Smooth muscle cell of the brain vasculature (primary cell): ENCODE measurements at regions not wholly inside any gene's neighbourhood (a gene's known extent, or its start where the extent isn't known, plus 50 kb on each side); places are given as distances from the start of the nearest gene placed in this dataset.
A peak's percentile ranks its signal among the peaks of the same experiment; 100 is the strongest.
"Not testable (repeated sequence)": the region's sequence is repeated elsewhere in the genome, so short reads cannot be mapped to it uniquely, and the experiment has no call there.

Experiments used
- DNase-seq: peaks from one replicate; pipeline ENCODE4 v3.0.0-alpha.2; 2012; ENCODE audit warnings: low read depth, low spot score

DNA sequence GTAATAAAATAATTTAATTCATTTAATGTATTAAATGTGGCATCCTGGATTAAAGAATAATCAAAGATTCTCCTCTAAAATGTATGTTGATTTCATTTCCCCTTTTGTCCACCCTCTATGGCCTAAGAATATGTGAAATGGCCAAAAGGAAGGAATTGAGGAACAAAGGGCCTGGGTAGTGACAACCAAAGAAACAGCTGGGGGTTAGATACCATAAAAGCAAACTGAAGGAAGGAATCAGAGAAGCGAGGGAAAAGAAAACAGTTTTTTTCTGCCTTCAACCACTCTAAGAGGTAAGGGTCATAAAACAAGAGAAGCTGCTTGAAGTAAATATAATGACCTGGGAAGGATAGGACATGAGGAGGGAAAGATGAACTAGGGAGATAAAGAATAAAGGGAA, 139.3 kb downstream of the FAM76B start:
- DNase-seq = no peak

- no peak for DNase-seq
These were observed 141.7 kb downstream of the FAM76B start for GRCh38 chr11:95647871-95648270.

DNA sequence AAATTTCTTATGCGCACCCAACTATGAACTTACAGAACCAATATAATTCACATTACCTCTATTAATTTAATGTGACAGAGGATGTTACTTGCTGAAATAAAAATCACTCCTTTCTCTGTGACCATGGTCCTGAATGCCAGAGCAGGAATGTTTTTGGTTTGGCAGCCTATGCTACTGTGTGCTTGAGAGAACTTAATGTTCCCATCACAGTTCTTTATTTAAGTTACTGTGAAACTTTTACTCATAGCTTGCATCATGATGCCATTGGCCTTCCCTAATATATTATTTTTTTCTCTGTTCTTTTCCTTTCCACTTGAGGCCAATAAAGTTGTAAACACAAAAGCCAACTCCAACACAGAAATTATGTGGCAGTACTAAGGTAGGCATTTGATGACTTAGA, 142.2 kb downstream of the FAM76B start:
- DNase-seq = no peak

DNA sequence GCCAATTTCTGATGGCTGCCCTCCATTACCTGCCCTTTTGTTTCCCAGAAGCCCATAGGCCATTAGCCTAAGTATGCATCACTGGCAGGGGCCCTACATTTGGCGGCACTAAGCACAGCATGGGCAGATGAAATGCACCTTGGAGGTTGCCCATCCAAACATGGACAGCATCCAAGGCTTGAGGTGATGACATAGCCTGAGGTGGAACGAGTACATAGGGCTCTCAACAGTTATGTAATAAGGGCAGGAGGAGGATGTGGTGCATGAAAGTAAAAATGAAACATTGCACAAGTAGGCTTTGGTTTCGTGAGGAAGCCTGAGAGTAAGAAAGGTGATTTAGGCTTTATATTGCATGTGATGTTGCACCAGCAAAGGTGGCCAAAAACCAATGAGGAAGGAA, 148.1 kb downstream of the FAM76B start:
- no peak for DNase-seq

DNA sequence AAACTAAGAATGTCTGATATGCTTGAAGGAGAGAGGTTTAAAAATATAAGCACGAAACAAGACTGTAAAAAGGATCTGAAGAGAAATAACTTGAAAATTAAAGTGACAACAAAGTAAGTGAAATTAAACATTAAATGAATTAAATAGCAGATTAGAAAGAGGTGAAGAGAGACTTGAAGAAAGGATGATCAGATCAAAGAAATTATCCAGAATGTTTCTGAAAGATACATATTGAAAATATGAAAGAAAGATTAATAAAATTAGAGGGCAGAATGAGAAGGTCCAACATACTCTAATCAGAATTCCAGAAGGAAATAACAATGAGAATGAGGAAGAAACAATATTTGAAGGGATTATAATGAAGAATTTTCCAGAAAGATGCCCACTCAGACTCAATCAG, 151.1 kb downstream of the FAM76B start:
- no peak for DNase-seq

- no peak for DNase-seq
These were observed 164.2 kb downstream of the FAM76B start for GRCh38 chr11:95625164-95625900.

DNA sequence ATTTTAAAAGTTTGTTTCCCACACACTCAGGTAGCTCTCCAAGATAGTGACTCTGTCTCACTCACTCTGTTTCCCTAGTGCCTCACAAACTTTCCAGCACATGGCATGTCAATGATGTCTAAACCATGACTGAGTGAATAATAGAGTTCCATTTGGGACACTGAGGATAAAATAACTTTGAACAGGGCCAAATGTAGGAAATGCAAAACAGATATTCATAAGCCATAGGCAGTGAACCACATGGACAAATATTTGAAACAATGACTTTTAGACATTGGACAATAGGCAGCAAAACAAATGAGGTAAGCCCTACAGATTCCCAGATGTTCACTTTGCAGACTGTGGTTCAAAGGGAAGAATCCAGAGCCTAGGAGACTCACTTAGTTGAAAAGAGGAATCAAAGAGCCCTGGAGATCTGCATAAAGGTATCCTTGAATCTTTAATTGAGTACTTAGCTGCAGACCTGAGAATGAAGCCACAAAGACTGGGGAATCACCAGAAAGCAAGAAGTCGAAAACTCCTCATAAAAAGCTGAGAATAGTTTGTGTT, 173.3 kb downstream of the FAM76B start:
- DNase-seq = no peak

DNA sequence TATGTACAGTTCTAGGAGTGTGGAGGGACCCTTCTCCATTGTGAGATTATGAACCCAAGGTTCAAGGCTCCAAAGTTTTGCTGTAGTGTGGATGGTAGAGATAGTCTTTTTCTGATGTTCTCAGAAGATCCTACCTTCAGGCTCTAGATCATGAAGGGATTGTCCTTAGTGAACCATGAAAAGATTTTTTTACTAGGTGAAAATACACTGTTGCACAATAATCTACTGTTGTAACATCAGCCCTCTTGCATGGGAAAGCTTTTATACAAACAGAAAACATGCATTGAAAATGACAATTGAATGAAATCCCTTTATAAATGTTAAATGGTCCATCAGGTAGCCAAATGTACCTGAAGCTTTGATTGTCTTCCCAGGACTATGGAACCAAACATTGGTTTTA, 177.8 kb downstream of the FAM76B start:
- DNase-seq = no peak

- not testable (repeated sequence) for DNase-seq
These were observed 179.4 kb downstream of the FAM76B start for GRCh38 chr11:95610185-95610584.

GRCh38 chr11:95608093-95608492, 181.5 kb downstream of the FAM76B start:
- no peak for DNase-seq

DNA sequence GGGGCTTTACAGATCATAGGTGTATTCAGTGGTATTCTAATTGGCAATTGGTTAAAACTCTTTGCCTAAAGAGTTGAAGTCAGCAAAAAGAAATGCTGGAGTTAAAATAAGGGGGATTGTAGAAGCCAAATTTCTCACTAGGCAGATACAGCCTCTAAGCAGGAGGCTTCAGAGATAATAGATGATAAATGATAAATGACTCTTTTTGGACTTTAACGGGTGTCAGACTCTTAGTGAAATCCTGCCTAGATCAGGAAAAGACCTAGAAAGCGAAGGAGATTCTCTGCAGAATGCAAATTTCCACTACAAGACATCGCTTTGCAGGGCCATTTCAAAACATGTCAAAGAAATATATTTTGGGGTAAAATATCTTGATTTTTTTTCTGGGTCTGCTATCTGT, 182.8 kb downstream of the FAM76B start:
- no peak for DNase-seq

GRCh38 chr11:95605271-95605940, 184.2 kb downstream of the FAM76B start:
- no peak for DNase-seq

GRCh38 chr11:95599959-95600586, 189.5 kb downstream of the FAM76B start:
- no peak for DNase-seq

DNA sequence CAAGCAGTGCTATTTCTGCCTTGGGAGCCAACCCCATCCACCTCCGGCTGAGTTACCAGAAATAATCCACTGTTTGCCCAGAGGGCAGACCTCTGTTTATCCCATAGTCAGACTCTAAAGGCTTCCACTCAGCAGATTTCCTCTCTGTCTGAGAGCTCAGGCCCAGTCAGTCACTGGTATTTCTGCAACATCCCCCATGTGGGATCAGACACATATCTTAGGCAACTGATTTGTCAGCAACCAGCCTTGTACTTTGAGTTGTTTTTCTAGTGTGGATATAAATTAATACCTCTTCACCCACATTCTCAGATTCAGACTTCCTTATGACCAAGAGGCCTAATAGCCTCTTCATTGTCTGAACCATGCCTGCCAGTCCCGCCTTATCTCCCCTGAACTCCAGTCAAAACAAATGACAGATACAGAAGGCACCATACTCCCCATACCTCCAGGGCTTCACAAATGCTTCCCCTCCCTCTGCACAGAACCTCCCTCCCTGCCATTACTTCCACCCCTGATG, 193.6 kb downstream of the FAM76B start:
- no peak for DNase-seq

DNA sequence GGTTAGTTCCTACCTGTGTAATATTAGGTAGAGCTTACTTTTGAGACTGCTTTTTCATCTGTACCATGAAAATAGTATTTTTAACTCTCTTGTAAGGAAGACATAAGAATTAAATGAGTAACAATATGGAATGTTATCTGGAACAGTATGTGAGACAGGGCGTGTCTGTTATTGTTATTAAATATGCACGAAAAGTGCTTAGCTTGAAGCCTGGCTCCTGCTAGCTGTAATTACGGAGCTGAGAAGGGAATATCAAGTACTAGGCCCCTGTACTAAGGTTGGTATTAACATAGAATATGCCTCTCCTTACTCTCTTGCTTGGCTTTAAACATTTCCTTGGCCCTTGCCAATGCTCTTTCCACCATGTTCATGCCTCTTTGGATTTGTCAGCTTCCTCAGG, 194.0 kb downstream of the FAM76B start:
- DNase-seq = no peak

- DNase-seq = no peak
These were observed 196.5 kb downstream of the FAM76B start for GRCh38 chr11:95593111-95593510.

DNA sequence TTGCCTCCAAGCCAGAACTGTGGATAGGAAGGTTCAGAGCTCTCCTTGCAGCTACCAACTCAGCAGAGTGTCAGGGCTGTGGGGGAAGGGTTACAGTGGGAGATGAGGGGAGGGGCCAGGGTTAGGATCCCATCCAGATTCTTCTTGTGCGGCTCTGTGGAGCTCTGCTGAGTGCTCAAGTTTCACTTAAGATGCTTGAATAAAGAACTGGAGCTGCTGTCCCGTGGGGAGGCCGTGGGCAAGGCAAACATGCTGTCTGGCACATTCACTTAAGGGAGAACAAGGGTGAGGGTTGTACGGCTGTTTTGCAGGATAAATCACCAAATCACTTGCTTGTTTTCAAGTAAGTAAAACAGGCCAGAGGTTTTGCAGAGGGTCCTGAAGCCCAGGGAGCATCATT, 197.1 kb downstream of the FAM76B start:
- DNase-seq = peak; percentile 33

DNA sequence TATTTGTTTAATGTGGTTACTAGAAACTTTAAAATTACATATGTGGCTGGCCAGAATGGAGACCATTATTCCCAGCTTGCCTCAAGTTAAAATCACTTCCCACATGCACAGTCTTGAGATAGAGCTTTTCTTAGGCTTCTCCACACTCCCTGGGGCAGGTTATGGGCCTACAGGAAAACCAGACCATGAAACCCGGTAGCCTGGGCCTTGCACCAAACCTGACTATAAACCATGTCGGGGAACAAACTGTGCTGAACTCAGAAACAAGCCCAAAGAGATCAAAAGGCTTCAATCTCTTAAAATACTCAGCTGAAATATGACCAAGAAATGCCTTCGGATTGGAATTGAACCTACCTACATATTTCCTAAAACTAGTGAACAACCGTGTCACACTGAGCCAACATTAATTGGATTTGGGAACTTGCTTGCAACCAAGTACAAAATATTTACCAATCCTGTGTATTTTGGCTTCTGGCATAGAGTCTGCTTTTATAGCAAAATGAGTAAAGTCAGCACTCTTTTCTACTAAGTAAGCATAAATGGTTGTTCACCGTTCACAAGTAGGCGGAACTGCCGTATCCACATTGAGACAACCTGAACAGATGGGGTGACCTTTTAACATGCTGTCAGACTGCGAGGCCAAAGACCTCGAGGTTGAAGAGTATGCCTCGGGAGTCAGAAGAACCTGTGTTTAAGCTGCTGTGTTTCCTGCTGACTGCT, 199.5 kb downstream of the FAM76B start:
- no peak for DNase-seq

- no peak for DNase-seq
These were observed 200.8 kb downstream of the FAM76B start for GRCh38 chr11:95588821-95589220.

DNA sequence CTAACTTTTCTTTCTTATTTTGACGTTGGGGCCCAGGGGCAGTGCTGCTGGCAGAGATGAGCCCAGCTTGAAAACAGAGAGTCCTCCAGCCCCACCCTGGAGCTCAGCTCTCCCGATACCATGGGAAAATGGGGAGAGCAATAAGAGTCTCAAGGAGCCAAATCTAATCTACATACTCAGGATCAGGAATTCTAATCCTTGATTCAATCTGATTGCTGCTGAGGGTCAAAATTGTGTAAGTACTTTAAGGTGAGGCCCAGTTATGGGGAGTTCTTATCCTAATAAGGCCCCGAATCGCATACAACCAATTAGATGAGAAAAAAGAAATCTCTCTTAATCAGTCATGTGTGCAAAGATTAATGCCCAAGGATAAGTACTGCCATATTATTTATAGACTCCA, 202.9 kb downstream of the FAM76B start:
- no peak for DNase-seq

DNA sequence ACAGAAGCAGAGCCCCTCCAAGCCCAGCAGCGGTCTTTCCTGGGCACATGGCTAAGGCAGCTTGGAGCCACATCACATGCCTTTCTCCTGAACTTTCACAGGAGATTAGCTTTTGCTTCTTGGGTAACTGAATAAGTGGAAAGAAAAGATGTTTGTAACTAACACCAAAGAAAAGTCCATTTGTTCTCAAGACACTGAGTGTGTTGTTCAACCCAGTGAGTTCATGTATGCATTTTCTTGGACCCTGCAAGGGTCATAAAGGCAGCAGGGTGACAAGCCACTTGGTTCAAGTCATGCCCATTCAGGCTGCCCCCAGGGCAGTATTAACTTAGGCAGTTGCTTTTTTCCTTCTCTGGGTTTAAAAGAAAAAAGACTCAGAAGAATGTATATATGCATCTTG, 203.4 kb downstream of the FAM76B start:
- DNase-seq = no peak

DNA sequence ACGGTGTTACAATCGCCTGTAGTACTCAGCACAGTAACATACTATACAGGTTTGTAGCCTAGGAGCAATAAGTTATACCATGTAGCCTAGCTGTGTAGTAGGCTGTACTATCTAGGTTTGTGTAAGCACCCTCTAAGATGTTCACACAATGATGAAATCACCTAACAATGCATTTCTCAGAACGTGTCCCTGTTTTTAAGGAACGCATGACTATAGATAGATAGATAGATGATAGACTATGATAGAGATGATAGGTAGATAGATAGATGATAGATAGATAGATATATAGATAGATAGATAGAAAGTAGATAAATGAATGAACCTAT, 203.9 kb downstream of the FAM76B start:
- no peak for DNase-seq
